ENCODE measurements at regions not wholly inside any gene's neighbourhood (a gene's known extent, or its start where the extent isn't known, plus 50 kb on each side); places are given as distances from the start of the nearest gene placed in this dataset.
"Not testable (repeated sequence)": the region's sequence is repeated elsewhere in the genome, so short reads cannot be mapped to it uniquely, and the experiment has no call there.

DNA sequence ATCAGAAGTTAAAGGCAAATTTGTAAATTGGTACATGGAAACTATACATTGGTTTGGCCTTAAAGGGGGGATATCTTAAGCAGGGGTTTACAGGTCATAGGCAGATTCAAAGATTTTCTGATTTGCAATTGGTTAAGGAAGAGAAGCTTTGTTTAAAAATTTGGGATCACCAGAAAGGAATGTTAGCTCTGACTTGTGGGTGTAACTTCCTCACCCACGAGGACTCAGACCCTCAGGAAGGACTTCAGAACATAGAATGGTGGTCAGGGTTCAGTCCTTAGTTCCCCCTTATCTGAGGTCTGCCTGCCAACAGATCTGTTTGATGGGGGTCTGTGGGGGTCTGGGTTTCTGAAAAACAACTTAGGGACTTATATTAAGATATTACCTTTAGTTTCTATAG is 427.4 kb upstream of the DIPK2B start:
- no peak overlapping the region for H3K4me3 ChIP-seq (ENCODE audit: low read depth, low read length)
- DNase-seq (ENCODE audit: low read depth): no peak
- TF ChIP-seq POLR2A (IDR thresholded peaks at IDR 0.05; ENCODE audit: extremely low read depth, insufficient read length): no peak

DNA sequence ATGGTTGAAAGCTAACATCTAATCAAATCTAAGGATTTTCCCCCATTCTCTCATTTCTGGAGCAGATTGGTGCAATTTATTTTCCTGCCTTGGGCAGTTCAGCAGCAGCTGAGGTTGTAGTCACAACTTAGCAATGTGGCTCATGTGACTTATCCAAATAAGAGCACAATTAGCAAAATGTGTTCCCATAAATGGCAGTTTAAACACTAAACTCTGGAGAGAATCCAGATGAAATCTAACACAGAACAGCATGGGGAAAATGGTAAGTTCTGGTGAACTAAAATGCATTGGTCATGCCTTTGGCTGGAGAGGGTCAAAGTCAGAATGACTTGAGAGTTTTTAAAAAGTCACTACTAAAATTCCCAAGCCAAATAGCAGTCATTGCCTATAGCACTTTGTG is 422.6 kb upstream of the DIPK2B start:
- DNase-seq (ENCODE audit: low read depth): no peak
- H3K4me3 ChIP-seq (ENCODE audit: low read depth, low read length): no peak overlapping the region
- TF ChIP-seq POLR2A (IDR thresholded peaks at IDR 0.05; ENCODE audit: extremely low read depth, insufficient read length): no peak
- TF ChIP-seq MYC (IDR thresholded peaks at IDR 0.05; ENCODE audit: low read depth, low read length): no peak
- TF ChIP-seq, protein P1, sequence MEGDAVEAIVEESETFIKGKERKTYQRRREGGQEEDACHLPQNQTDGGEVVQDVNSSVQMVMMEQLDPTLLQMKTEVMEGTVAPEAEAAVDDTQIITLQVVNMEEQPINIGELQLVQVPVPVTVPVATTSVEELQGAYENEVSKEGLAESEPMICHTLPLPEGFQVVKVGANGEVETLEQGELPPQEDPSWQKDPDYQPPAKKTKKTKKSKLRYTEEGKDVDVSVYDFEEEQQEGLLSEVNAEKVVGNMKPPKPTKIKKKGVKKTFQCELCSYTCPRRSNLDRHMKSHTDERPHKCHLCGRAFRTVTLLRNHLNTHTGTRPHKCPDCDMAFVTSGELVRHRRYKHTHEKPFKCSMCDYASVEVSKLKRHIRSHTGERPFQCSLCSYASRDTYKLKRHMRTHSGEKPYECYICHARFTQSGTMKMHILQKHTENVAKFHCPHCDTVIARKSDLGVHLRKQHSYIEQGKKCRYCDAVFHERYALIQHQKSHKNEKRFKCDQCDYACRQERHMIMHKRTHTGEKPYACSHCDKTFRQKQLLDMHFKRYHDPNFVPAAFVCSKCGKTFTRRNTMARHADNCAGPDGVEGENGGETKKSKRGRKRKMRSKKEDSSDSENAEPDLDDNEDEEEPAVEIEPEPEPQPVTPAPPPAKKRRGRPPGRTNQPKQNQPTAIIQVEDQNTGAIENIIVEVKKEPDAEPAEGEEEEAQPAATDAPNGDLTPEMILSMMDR (IDR thresholded peaks at IDR 0.05; ENCODE audit: low read depth, low read length): no peak
- TF ChIP-seq, protein P2, sequence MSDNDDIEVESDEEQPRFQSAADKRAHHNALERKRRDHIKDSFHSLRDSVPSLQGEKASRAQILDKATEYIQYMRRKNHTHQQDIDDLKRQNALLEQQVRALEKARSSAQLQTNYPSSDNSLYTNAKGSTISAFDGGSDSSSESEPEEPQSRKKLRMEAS (IDR thresholded peaks at IDR 0.05; ENCODE audit: low read depth, low read length): no peak

DNA sequence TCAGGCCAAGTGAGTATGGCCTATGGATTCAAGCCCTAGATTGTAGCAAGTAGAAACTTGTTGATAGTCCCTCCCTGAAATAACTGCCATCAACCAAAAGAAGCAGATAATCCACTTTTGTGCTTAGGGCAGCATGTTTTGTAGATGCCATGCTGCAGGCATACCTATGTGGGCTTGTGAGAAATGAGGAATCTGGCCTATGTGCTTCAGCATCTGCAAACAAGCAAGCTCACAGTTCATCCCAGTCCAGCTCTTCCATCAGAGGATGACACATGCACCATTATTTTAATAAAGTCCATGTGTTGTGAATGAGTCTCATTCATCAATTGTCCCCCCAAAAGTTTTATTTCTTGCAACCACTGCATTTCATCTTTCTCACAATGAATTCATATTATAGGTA is 421.9 kb upstream of the DIPK2B start:
- no peak for DNase-seq (ENCODE audit: low read depth)
- no peak for TF ChIP-seq POLR2A (IDR thresholded peaks at IDR 0.05; ENCODE audit: extremely low read depth, insufficient read length)
- TF ChIP-seq, protein P2 (IDR thresholded peaks at IDR 0.05; ENCODE audit: low read depth, low read length): no peak
- TF ChIP-seq MYC (IDR thresholded peaks at IDR 0.05; ENCODE audit: low read depth, low read length): no peak
- TF ChIP-seq, protein P1 (IDR thresholded peaks at IDR 0.05; ENCODE audit: low read depth, low read length): no peak

DNA sequence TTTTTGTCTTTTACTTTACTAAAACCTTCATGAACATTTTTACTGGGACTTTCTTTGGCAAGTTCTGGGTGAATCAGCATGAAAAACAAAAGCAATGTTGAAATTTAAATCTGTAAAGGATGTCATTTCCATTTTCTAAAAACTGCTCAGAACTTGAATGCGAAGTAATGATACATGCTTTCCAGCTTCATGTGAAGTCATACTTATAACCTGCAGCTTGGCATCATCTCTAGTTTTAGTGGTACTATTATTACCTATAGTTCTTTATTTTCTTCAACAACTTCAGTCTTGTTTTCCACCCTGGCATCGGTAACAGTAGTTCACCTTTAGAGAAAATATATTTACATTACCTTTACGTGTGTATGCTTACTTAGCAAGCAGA is 421.4 kb upstream of the DIPK2B start:
- TF ChIP-seq, protein P2 (IDR thresholded peaks at IDR 0.05; ENCODE audit: low read depth, low read length): no peak
- TF ChIP-seq, protein P1 (IDR thresholded peaks at IDR 0.05; ENCODE audit: low read depth, low read length): no peak
- TF ChIP-seq POLR2A (IDR thresholded peaks at IDR 0.05; ENCODE audit: extremely low read depth, insufficient read length) (no peak), MYC (IDR thresholded peaks at IDR 0.05; ENCODE audit: low read depth, low read length) (no peak)

More for the DNA sequence above, 421.9 kb upstream of the DIPK2B start:
- no peak overlapping the region for H3K4me3 ChIP-seq (ENCODE audit: low read depth, low read length)

DNA sequence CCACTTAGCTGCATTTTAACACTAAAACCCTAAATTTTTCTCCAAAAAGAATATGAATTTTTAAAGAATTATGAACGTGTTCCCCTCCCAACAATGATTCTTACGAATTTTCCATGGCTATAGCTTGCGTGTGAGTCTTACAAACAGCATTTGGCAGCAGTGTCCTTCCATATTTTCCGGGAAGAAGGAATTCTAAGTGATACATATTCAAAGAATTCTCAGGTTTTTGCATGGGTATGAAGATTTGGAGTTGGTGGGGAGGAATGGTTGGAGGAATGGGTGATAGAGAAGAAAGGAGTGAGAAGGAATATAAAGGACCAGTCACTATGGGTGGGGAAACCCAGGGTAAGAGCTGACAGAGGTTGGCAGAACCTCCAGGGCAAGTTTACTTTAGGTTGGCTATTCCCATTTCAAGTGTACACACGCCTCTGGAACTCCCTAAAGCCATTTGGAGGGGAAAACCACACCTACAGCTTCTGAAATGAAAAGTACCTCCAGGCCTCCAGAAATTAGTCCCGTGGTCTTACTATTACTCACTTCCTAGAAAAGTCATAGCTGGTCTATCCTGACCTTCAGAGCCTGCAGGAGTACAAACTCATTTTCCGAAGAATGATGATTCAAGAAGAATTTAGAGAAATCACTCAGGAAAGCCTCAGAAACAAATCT is 420.8 kb upstream of the DIPK2B start:
- DNase-seq (ENCODE audit: low read depth): no peak
- no peak overlapping the region for H3K4me3 ChIP-seq (ENCODE audit: low read depth, low read length)
- TF ChIP-seq, protein P1 (IDR thresholded peaks at IDR 0.05; ENCODE audit: low read depth, low read length): no peak
- TF ChIP-seq, protein P2 (IDR thresholded peaks at IDR 0.05; ENCODE audit: low read depth, low read length): no peak
- TF ChIP-seq POLR2A (IDR thresholded peaks at IDR 0.05; ENCODE audit: extremely low read depth, insufficient read length): no peak
- TF ChIP-seq MYC (IDR thresholded peaks at IDR 0.05; ENCODE audit: low read depth, low read length): no peak

More for the DNA sequence above, 421.4 kb upstream of the DIPK2B start:
- DNase-seq (ENCODE audit: low read depth): no peak
- no peak overlapping the region for H3K4me3 ChIP-seq (ENCODE audit: low read depth, low read length)

DNA sequence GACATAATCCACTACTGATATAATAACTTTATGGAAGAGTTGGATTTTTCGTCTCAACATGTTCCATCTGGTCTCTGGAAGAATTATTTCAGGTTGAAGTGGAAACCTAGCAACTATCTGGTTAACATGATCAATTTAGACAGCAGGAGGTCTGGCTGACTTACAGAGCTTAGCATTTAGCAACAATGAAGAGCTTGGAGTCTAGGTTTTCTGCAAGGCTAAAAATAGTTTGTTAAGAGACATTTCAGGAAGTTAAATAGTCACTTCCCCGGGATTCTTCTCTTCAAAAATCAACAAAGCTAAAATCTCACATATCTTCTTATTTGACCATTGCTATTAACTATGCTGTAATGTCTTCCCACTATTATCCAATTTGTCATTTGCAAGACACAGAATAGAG is 418.6 kb upstream of the DIPK2B start:
- TF ChIP-seq POLR2A (IDR thresholded peaks at IDR 0.05; ENCODE audit: extremely low read depth, insufficient read length): no peak
- TF ChIP-seq MYC (IDR thresholded peaks at IDR 0.05; ENCODE audit: low read depth, low read length): no peak
- TF ChIP-seq, protein P1 (IDR thresholded peaks at IDR 0.05; ENCODE audit: low read depth, low read length): no peak
- TF ChIP-seq, protein P2 (IDR thresholded peaks at IDR 0.05; ENCODE audit: low read depth, low read length): no peak
- peak; percentile 25 for DNase-seq (ENCODE audit: low read depth)
- H3K4me3 ChIP-seq (ENCODE audit: low read depth, low read length): no peak overlapping the region

DNA sequence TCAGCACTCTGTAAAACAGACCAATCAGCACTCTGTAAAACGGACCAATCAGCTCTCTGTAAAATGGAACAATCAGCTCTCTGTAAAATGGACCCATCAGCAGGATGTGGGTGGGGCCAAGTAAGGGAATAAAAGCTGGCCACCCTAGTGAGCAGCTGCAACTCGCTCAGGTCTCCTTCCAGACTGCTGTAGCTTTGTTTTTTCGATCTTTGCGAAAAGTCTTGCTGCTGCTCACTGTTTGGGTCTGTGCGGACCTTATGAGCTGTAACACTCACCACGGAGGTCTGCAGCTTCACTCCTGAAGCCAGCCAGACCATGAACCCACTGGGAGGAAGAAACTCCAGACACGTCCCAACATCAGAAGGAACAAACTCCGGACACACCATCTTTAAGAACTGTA is 414.9 kb upstream of the DIPK2B start:
- DNase-seq (ENCODE audit: low read depth); H3K4me3 ChIP-seq (ENCODE audit: low read depth, low read length): not testable (repeated sequence)

Data from NB4 (cell line).